GM18868 (cell line): ENCODE measurements at regions not wholly inside any gene's neighbourhood (a gene's known extent, or its start where the extent isn't known, plus 50 kb on each side); places are given as distances from the start of the nearest gene placed in this dataset.

ENCODE experiments used
- ATAC-seq: cut with Tn5 transposase; IDR thresholded peaks from one replicate; pipeline ENCODE4 v1.9.1; 2021; ENCODE audit warnings: mild to moderate bottlenecking, moderate library complexity; ENCODE audit not compliant: unreplicated experiment

GRCh38 chr18:77733292-77733903 lies 483.8 kb downstream of the GALR1 start:
- no peak for ATAC-seq

- ATAC-seq, result no peak
Measured at GRCh38 chr18:77736842-77737241, 487.2 kb downstream of the GALR1 start.

GRCh38 chr18:77737405-77737804 lies 487.8 kb downstream of the GALR1 start:
- ATAC-seq, result no peak

- ATAC-seq, result no peak
Measured at GRCh38 chr18:77749089-77749488, 499.4 kb downstream of the GALR1 start.

- ATAC-seq, result no peak
Measured at GRCh38 chr18:77750006-77750405, 500.4 kb downstream of the GALR1 start.

- ATAC-seq, result no peak
Measured at GRCh38 chr18:77754475-77755044, 504.9 kb downstream of the GALR1 start.

- ATAC-seq, result no peak
Measured at GRCh38 chr18:77755187-77755586, 505.5 kb downstream of the GALR1 start.

GRCh38 chr18:77761332-77761731 lies 511.7 kb downstream of the GALR1 start:
- ATAC-seq, result no peak

GRCh38 chr18:77762014-77762413 lies 512.4 kb downstream of the GALR1 start:
- no peak for ATAC-seq

GRCh38 chr18:77762642-77763041 lies 513.0 kb downstream of the GALR1 start:
- ATAC-seq, result no peak

- ATAC-seq, result no peak
Measured at GRCh38 chr18:77763530-77764145, 514.0 kb downstream of the GALR1 start.

GRCh38 chr18:77765468-77765867 lies 515.8 kb downstream of the GALR1 start:
- ATAC-seq, result no peak

- no peak for ATAC-seq
Measured at GRCh38 chr18:77766421-77766820, 516.8 kb downstream of the GALR1 start.

- ATAC-seq, result no peak
Measured at GRCh38 chr18:77772177-77772576, 522.5 kb downstream of the GALR1 start.

GRCh38 chr18:77776104-77776503 lies 526.5 kb downstream of the GALR1 start:
- ATAC-seq, result no peak

- ATAC-seq, result no peak
Measured at GRCh38 chr18:77777163-77777562, 527.5 kb downstream of the GALR1 start.

- no peak for ATAC-seq
Measured at GRCh38 chr18:77784759-77785379, 535.2 kb downstream of the GALR1 start.

- ATAC-seq, result no peak
Measured at GRCh38 chr18:77785415-77785975, 535.8 kb downstream of the GALR1 start.

- no peak for ATAC-seq
Measured at GRCh38 chr18:77803024-77803423, 553.4 kb downstream of the GALR1 start.

GRCh38 chr18:77804382-77804781 lies 554.7 kb downstream of the GALR1 start:
- ATAC-seq, result no peak

GRCh38 chr18:77807650-77808049 lies 558.0 kb downstream of the GALR1 start:
- no peak for ATAC-seq

- ATAC-seq, result no peak
Measured at GRCh38 chr18:77811503-77811902, 561.9 kb downstream of the GALR1 start.
